ENCODE measurements at regions not wholly inside any gene's neighbourhood (a gene's known extent, or its start where the extent isn't known, plus 50 kb on each side); places are given as distances from the start of the nearest gene placed in this dataset.
A peak's percentile ranks its signal among the peaks of the same experiment; 100 is the strongest.

DNA sequence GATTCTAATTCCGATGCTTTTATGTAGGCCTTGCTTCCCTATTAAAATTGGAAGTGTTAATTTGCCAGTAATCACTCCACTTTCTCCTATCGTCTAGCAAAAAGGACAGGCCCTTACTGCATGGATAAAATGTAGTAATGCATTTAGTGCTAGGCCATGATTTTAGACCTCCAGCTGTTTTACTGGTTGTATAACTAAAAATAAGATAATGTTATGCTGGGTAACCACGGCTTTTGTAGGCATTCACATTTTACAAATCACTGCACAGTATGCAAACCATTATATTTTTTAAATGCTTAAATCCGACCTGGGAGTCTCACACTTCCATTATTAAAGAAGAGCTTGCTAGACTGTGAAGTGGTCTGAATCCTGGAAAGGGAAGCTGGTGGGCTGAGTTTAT lies 179.5 kb downstream of the TFAP2A start:
- peak in 1 of 2 experiments; percentile 23 for DNase-seq

DNA sequence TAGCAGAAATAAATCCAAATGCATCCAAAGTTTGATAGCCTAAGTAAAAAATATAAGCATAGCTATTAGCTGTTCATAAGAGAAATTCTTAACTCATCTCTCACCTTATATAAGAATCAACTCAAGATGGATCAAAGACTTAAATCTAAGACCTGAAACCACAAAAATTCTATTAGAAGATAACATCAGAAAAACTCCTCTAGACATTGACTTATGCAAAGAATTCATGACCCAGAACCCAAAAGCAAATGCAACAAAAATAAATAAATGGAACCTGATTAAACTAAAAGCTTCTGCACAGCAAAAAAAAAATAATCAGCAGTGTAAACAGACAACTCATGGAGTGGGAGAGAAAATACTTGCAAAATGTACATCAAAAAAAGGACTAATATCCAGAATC lies 184.3 kb downstream of the TFAP2A start:
- no peak for DNase-seq

DNA sequence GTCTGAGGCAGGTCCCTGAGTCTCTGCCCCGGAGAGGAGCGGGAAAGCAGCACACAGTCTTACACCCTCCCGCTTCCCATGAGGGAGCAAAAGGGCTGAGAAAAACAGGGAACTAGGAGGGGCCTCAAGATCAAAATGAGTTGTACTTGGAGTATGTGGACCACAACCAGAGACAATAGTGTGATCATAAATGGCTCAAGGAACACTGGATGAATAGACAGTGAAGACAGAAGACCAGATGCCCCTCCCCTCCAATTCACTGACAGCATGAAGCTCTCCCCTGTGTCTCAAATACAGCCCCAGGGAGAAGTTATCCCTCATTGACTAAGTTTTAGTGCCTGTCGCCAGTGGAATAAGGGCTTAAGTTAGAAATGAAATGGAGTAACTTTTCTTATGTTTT lies 191.0 kb downstream of the TFAP2A start:
- no peak for DNase-seq

DNA sequence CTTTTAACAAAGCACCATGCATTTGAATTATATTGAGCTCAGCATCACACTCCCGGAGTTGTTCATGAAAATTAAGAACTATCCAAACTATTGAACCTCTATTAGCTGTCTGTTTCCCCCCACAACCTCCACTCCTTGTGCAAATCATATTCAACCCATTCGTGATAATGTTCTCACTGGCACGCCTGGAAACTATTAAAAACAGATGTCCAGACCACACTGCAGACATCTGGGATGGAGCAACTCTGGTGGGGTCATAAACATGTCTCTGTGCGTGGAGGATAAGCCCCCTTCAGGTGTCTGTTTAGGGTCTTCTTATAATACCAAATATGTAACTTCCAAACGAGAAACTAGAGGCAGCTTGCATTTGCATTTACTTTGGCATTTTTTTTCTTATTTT lies 193.7 kb downstream of the TFAP2A start:
- DNase-seq = no peak

DNA sequence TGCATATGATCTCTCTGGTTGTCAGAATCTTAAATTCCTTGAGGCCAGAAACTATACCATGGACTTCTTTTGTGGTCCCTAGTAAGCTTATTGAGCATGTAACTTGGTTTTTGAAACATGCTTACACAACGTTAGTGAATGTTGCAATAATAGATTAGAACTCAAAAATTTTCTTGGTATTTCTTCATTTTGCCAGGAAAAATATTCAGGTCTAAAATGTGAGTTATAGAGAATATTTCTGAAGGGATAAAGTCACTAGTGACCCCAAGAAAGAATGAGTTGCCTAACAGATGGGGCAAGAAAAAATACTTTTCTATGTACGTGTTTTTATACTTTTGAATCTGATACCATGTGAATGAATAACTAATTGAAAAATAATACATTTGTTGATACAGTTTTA lies 195.4 kb downstream of the TFAP2A start:
- no peak for DNase-seq

DNA sequence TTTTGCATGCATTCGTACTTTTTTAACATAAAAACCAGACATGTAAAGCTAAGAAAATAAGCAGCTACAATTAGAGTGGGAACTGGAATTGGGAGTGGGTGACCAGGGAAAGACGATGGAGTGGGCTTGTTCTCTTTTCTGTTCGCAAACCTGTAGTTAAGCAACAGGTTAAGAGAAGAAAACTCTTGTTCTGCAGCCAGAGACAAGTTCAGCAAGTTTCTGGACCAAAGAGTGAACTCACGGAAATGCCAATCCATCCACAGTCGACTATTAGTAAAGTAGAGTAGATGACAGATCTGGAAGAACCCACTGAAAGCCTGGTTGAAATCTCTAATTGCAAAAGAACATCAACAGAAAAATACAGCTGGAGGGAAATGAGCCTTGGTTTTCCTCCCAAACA lies 197.8 kb downstream of the TFAP2A start:
- no peak for DNase-seq

DNA sequence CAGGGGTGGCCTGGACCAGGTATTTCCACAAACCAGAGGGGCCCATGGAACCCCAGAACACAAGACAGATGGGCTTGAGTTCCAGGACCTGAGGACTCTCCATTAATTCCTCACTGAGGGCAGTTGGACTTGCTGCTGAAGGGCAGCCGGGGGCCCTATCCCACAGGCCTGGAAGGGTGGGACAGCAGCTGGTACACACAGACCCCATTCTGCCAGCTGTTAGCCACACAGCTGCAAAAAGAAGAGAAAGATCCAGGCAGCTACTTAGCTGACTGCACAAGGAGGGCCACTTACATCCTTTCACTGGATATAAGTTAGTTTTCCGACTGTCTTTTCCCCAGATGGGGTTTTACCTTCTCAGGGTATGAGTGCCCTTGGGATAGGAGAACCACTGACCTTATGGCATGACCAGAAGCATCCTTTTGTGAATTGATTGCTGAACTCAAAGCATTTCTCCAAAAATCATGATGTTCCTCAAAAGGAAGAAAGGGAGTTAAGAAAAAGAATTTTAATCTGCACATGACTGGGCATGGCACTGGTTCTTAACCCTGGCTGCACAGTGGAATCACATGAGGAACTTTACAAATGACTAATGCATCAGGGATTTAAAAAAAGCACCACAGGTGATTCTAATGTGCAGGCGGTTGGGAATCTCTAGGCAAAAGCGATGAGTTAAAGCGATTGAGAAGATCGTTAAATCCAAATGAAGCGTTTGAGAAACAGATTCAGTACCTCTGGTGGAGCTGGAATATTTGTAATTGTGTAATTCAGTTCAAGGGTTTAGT lies 199.4 kb downstream of the TFAP2A start:
- DNase-seq = no peak

DNA sequence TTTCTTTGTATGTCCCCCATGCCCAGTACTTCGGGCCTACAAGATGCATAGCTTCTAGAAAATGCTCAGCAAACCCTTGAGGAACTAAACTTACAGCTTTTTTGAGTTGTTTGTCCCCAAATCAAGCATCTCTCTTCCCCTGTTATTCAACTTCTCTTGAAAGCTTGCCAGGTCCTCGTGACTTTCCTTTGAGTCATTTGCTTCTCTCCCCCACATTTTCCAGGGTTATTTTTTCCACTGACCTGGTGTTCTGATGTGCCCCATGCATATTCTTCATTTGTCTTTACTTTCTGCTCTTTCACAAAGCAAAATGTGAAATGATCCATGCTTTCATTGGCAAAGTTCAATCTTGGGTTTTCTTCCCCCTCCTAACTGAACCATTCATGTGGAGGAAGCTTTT lies 204.8 kb downstream of the TFAP2A start:
- no peak for DNase-seq

DNA sequence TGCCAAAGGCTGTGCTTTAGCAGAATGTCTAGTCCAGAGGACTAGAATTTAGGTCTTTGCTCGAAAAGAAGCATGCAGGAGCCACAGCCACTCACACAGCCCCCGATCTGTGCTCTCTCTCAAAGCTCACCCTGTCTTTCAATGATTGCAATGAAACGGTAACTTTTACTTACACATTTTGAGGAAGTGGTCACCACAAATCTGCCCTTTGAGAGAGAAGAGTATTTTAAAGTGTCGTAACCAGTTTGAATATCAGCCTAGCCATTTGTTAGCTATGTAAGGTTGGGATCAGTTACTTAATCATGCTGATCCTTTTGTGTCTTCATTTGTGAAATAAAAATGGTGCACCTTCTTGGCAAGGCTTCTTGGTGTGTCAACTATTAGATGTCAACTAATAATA lies 209.0 kb downstream of the TFAP2A start:
- DNase-seq = no peak

DNA sequence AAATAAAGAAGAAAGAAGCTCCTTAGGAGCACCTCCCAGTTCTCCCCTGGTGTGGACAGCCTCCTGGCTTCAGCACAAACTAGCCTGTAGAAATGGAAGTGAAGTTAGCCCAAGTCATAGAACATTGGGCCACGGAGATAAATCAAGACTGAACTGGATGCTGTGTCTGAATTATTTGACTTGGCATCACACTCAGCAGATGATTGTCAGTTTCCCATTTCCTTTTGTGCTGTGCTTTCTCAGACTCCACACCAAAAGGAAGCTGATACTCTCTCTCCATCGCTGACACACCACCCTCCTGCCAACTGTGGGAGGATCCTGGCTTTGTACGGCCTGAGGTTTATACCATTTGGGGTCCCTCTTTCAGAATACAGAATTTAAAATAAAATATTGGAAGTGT lies 209.8 kb downstream of the TFAP2A start:
- peak; percentile 28 to 71 for DNase-seq

DNA sequence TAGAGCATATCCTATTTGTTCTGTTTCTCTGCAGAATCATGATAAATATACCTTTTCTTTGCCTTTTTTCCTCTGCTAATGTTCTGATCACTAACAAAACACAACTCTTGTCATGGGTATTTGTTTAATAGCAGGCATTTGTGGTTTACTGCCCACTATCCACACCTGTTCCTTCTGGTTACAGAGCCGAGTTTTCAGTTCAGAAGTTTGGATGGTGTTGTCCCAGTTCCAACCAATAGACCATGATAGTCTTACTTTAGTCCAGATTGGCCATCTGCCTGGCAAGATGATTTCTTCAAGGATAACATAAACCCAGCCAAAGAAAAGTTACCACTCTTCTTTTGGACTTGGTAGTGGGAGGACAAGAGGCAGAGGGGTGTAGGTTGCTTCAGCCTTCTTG lies 211.2 kb downstream of the TFAP2A start:
- no peak for DNase-seq

DNA sequence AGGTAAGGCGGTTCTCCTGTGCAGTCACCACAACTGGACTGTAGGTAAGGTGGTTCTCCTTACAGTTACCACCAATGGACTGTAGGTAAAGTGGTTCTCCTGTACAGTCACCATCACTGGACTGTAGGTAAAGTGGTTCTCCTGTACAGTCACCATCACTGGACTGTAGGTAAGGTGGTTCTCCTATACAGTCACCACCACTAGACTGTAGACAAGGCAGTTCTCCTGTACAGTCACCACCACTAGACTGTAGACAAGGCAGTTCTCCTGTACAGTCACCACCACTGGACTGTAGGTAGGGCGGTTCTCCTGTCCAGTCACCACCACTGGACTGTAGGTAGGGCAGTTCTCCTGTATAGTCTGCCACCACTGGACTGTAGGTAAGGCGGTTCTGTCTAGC lies 212.3 kb downstream of the TFAP2A start:
- DNase-seq = no peak

DNA sequence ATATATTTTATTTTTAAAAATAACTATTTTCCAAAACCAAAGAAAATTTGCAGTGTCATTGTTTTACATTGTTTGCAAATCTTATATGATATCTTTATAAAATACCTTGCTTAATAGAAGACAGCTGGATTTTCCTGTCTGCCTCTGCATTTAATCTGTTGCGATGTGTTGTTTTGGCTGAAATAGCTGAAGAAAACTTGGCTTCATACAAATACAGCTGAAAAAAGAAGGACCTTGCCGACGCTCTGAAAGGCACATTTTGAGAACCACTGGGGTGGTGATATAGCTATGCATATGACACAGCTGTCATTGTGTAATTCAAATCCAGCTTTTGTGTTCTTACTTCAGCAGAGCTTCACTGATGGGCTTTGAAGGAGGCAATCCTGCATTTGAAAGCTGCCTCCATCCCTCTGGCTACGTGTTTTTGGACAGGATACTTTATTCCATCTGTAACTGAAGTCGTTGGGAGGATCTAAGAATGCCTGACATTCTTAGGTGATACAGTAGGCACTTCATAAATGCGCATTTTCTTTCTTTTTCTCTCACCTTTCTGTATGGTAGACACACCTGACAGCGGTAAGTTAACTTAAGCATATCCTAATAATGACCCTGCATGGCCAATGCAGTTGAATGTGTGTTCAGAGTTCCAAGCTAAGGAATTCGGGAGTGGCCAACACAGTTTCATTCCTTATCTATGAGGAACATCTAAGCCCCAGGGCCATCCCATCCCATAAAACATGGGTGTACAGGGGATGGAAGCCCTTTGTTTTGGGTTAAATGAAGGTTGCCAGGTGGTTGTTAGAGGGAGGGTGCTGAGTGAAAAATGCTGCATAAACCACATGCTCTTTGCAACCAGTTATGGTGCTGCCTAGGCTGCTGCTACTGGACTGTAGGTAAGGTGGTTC lies 213.0 kb downstream of the TFAP2A start:
- DNase-seq = no peak

DNA sequence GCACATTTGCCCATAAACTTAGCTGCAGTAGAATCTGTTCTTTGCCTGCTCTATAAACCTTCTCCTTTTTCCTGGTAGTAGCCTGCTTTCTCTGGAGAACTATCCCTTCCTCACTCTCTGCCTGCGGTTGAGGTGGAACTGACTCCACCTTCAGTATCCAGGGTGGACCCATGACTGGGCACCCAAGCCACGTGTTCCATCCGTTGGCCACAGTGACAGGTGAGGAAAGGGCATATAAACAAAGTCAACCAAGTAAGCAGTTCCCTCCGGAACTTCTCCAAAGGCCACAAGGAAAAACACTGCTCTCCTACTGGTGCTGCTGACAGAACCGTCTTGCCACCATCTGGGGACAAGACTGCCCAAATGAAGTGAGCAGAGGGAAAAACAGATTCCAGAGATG lies 218.8 kb downstream of the TFAP2A start:
- DNase-seq = no peak

DNA sequence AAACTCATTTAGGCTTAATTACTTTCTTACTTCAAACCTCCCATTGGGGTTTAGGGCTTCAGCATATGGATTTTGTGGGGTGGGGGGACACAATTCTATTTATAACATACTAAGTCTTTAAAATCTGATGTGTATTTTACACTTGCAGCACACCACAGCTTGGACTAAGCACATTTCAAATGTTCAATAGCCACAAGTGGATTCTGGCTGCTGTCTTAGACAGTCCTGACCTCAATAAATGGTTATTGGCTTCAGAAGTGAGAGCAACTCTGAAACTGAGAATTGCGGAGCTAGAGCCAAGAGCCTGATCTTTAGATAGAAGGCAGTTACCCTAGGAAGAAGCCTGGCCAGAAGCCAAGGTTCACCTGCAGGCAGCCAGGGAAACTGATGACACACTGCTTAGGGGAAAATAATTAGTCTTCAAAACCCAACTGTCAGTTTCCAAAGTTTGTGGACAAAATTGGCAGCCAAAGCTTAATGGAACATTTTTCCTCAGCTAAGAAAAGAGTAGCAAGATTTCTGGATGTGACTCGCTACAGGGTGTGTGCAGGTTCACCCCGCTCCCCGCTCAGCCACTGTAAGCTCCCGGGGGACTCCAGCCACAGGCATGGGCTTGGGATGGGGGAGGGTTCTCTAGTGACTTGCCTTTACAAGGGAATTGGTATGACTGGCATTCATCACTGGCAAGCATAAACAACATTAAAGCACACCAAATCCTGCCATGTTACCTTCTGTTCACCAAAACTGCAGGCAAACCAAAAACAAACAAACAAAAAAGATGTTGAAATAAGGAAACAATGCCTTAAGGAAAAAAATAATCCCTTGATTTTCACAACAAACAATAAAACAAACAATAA lies 219.8 kb downstream of the TFAP2A start:
- no peak for DNase-seq

DNA sequence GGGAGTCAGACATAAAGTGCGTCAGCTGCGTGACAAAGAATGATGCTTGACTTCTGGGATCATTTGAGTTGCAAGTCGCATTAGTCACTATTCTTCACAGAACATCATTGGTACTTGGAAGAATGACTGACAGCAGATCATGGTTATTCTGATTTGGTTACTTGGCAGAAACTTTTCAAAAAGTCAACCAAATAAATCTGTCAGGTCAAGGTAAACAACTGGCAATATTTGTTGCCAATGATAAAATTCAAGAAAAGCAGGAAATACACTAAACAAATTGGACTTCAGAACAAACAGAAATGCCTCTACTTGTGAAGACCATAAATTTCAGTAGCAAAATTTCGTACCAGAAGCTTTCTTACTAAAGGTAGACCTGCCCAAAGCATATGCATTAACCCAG lies 221.6 kb downstream of the TFAP2A start:
- DNase-seq = no peak

DNA sequence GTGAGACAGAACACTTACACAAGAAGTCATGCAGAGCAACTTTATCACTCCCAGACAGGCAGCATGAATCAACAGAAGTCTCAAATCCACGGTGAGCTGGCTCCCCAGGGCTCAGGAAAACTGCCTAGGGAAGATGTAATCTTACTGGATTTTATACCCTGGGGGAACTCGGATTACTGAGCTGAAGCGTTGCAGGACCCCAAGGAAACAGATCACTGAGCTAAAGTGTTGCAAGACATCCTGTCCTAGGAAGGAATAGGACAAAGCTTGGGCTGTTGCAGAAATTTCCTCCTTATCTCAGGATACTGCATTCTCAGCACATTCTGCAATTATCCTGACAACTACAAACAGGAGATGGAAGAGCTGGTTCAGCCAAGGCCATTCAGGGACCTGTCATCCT lies 224.8 kb downstream of the TFAP2A start:
- no peak for DNase-seq

DNA sequence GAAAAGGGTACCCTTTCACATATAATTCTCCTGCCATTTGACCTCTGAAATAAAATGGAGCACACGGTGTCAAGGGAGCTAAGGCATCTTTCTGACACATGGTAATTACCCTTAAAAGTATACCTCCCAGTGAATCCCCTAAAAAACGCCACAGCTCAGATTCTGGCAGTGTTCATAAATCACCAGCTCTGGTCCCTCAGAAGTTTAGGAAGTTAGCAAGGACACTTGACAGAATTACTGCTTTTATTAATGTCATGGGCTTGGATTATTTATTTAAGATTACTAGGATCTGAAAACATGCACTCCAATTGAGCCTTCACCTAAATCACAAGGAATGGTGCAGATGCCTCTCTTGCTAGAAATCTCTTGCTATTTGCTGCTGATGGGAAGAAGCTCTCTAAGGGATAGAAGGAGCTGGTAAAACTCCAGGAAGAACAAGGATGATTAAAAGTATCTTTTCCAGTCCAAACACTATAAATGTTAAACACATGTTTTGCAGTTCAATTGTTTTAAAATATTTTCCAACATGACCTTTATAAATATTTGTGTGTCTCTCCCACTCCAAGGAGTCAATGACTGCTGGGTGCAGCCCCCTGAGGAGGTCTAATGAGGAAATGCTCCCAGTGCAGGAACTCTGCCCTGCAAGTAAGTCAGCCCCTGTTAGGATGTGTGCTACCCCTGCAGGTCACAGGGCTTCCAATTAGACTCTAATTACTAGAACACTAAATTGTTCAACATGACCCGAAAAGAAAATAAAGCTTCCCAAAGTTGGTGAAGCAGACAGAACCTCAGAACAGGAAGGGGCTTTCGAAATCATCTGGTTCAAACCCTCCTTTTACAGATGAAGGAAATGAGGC lies 230.3 kb downstream of the TFAP2A start:
- no peak for DNase-seq

DNA sequence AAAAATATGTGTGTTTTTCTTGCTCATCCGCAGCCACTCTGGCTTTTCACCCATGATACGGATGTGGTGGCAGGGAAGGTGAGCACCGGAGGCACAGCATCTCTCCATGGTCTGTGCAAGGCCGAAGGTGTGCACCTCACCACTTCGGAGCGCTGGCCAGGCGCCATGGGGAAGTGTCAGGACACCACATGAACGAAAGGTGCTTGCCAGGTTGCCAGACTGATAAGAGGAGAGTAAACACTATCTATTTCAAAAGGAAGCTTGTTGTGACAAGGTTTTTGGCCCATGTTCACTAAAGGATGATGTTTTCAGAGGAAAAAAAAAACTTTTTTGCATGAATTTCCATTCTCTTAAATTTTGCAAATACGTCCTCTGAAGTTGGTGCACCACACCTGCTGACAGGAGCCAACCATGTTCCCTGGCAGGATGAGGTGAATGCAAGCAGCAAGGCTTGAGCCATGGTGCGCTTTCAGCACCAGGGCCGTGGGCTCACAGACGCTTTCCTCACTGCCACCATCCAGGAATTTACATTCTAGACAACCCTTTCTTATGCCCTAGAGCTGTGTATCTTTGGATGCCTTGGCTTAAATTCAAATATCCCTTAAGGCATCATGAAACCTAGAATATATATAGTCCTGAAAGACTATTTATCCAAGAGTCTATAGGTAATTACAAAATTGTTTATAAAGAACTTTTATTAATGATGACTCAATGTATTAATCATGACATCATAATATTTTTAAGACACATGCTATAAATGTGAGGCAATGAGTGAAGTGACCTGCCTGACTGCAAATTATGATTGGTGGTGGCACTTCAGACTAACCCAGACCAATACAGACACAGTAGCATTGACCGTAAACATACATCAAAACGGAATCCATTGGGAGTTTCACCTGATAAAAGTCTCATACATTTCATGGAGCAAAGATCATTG lies 234.5 kb downstream of the TFAP2A start:
- peak in 1 of 2 experiments; percentile 55 for DNase-seq

DNA sequence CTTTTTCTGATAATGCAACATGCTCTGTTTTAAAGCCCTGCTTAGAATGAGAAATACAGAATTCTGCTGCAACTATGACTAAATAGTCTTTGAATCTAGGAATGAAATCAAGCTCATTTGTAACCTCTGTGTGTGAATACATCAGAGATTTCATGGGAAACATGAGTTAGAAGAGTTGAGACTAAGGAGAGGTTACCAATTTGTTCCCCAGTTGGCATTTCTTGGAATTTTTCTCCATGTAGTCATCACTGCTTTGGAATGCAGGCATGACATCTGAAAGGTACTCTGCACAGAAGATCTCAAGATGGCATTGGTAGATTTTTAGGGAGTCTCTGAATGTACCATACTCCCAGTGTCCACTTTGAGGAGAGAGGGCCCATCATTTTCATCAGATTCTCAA lies 237.2 kb downstream of the TFAP2A start:
- no peak for DNase-seq

DNA sequence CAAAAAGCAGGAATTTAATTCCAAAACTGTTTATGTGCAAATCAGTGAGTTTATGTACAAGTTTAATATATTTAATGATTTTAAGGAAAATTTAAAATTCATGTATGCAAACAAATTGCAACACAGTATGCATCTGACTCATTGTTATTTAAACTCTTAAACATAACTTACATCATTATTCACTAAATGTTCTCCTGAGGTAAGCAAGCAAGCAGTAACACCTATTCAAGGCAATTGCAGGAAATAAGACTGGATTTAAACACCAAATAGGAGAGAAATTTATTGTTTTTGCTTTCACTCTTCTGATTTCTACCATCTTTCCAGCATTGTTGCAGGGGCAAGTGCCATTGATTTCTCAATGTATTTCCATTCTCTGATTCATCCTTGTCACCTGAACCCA lies 239.5 kb downstream of the TFAP2A start:
- no peak for DNase-seq
